ENCODE measurements at regions not wholly inside any gene's neighbourhood (a gene's known extent, or its start where the extent isn't known, plus 50 kb on each side); places are given as distances from the start of the nearest gene placed in this dataset.

DNA sequence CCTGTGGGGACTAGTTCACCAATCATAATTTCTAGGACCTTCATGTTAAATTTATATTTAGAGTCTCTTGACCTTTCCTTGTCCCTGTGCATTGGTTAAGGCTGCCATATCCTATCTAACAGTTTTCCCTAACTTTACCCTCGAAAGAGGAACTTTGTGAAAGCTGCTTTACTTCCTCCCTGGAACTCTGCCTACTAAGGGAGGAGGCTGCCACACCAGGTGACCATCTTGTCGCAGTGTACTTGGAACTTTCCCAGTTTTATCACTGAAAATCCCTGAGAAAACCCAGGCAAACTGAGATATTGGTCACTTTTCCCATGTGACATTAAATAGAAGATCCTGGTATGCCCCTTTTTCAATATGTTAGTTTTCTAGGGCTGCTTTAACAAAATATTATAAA, 317.6 kb upstream of the TSHZ2 start:
- H3K27ac ChIP-seq (ENCODE audit: insufficient read depth, low read length), result no peak overlapping the region
- dilution Hi-C loops (cut with HindIII; ENCODE audit: low sequenced_read_pairs, unreplicated experiment), result no loop called here

More for the DNA sequence above, 317.6 kb upstream of the TSHZ2 start:
- no peak for DNase-seq
- Histone ChIP-seq H3K56ac (ENCODE audit: extremely low read depth, insufficient read depth, low read length) (no peak overlapping the region), H4K91ac (ENCODE audit: insufficient read depth, low read depth, low read length) (no peak overlapping the region), H3K14ac (replicated peaks; ENCODE audit: low read depth, low read length) (no peak overlapping the region), H3K9me1 (ENCODE audit: insufficient read depth, low read length) (no peaks in the 10 kb centered on the region), H2BK20ac (ENCODE audit: low read depth, low read length) (no peak overlapping the region), H3K4ac (ENCODE audit: low read depth, low read length) (no peak overlapping the region), H3K23ac (ENCODE audit: low read depth, low read length) (no peak overlapping the region), H3K79me1 (ENCODE audit: low read depth in 1 of 2, low read length in 2 of 2) (no peaks in the 10 kb centered on the region), H3K9ac (ENCODE audit: low read depth, low read length) (no peak overlapping the region), H2AK5ac (ENCODE audit: low read depth, low read length) (no peak overlapping the region), H3K36me3 (ENCODE audit: control insufficient read depth, insufficient read depth, low read length) (no peaks in the 10 kb centered on the region), H4K5ac (ENCODE audit: low read depth, low read length) (no peak overlapping the region), H2AK9ac (replicated peaks; ENCODE audit: low read depth, low read length, poor library complexity) (no peak overlapping the region), H2BK5ac (ENCODE audit: low read depth, low read length, poor library complexity, severe bottlenecking) (no peak overlapping the region), H3K9me3 (ENCODE audit: control insufficient read depth, insufficient read depth, low read length) (no peaks in the 10 kb centered on the region), H3K4me2 (ENCODE audit: low read depth, low read length) (no peak overlapping the region), H2AFZ (replicated peaks; ENCODE audit: low read length, poor library complexity) (no peak overlapping the region), H2BK120ac (ENCODE audit: low read depth, low read length) (no peak overlapping the region), H2BK15ac (ENCODE audit: low read depth, low read length) (no peak overlapping the region), H4K8ac (ENCODE audit: low read depth in 2 of 2, low read length in 2 of 2) (no peak overlapping the region), H4K20me1 (ENCODE audit: insufficient read depth, low read length) (no peaks in the 10 kb centered on the region), H3K4me3 (ENCODE audit: insufficient read depth, low read depth, low read length) (no peak overlapping the region), H3K4me1 (ENCODE audit: control insufficient read depth, insufficient read depth, low read length) (no peaks in the 10 kb centered on the region), H3K27me3 (ENCODE audit: control insufficient read depth, insufficient read depth, low read length) (no peaks in the 10 kb centered on the region), H3K18ac (ENCODE audit: low read depth, low read length) (no peak overlapping the region)
- no TSS peak for BruUV-seq (replicated peaks)
- ChIA-PET POLR2A (ENCODE audit: unreplicated experiment) (no interaction called here), CTCF (no interaction called here)
- in situ Hi-C loops (cut with MboI; ENCODE audit: low sequenced_read_pairs), result no loop called here
- TF ChIP-seq CEBPB (IDR thresholded peaks at IDR 0.05; ENCODE audit: low read depth, low read length) (no peak), ELK1 (IDR thresholded peaks at IDR 0.05; ENCODE audit: borderline replicate concordance, low read depth, low read length) (no peak), RCOR1 (IDR thresholded peaks at IDR 0.05; ENCODE audit: insufficient replicate concordance, low read length) (no peak)
- intact Hi-C loops (cut with micrococcal nuclease), result no loop called here
- ATAC-seq (ENCODE audit: low read depth), result no peak
- no CpG with 5 or more reads among the region's 2 CpGs for WGBS, 2 experiments (ENCODE audit: extremely low coverage in 2 of 2, insufficient read length in 1 of 2)

All from IMR-90 (cell line).